Chondrocyte (in vitro differentiated cells): ENCODE measurements at regions not wholly inside any gene's neighbourhood (a gene's known extent, or its start where the extent isn't known, plus 50 kb on each side); places are given as distances from the start of the nearest gene placed in this dataset.

ENCODE experiments used
- DNase-seq: peaks from one replicate; pipeline ENCODE4 v3.0.0; 2021; ENCODE audit warnings: mixed read lengths, low spot score
- H3K27ac Mint-ChIP-seq: one replicate; pipeline ENCODE4 v1.8.0; 2021; ENCODE audit warnings: mild to moderate bottlenecking, moderate library complexity, mixed read lengths; ENCODE audit not compliant: unreplicated experiment
- H3K27me3 Mint-ChIP-seq: 2 replicates; pipeline ENCODE4 v1.8.0; 2021; ENCODE audit warnings: low read depth, mixed read lengths
- H3K36me3 Mint-ChIP-seq: 2 replicates; pipeline ENCODE4 v1.8.0; 2021; ENCODE audit warnings: low read depth, mixed read lengths
- H3K4me1 Mint-ChIP-seq: 2 replicates; pipeline ENCODE4 v1.8.0; 2021; ENCODE audit warnings: low read depth, mild to moderate bottlenecking, mixed read lengths
- H3K4me3 Mint-ChIP-seq: one replicate; pipeline ENCODE4 v1.8.0; 2021; ENCODE audit warnings: mild to moderate bottlenecking, moderate library complexity, mixed read lengths; ENCODE audit not compliant: unreplicated experiment
- H3K9me3 Mint-ChIP-seq: 2 replicates; pipeline ENCODE4 v1.8.0; 2021; ENCODE audit warnings: low read depth, mixed read lengths
- TF ChIP-seq, protein P1 (sequence below): fragments of 200-600 bp; sonication (generic); IDR thresholded peaks from 2 replicates; pipeline ENCODE4 v1.5.0; 2021; ENCODE audit warnings: antibody characterized with exemption, mild to moderate bottlenecking, moderate library complexity

- Mint-ChIP-seq H3K9me3 (no peaks in the 10 kb centered on the region), H3K27me3 (peaks cover 1% of the 10 kb centered on the region), H3K36me3 (no peaks in the 10 kb centered on the region), H3K4me1 (no peaks in the 10 kb centered on the region), H3K27ac (no peak overlapping the region), H3K4me3 (no peak overlapping the region)
- DNase-seq = no peak
- TF ChIP-seq, protein P1, sequence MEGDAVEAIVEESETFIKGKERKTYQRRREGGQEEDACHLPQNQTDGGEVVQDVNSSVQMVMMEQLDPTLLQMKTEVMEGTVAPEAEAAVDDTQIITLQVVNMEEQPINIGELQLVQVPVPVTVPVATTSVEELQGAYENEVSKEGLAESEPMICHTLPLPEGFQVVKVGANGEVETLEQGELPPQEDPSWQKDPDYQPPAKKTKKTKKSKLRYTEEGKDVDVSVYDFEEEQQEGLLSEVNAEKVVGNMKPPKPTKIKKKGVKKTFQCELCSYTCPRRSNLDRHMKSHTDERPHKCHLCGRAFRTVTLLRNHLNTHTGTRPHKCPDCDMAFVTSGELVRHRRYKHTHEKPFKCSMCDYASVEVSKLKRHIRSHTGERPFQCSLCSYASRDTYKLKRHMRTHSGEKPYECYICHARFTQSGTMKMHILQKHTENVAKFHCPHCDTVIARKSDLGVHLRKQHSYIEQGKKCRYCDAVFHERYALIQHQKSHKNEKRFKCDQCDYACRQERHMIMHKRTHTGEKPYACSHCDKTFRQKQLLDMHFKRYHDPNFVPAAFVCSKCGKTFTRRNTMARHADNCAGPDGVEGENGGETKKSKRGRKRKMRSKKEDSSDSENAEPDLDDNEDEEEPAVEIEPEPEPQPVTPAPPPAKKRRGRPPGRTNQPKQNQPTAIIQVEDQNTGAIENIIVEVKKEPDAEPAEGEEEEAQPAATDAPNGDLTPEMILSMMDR = no peak
These were observed 687.0 kb upstream of the FTMT start for GRCh38 chr5:121164632-121165031.

DNA sequence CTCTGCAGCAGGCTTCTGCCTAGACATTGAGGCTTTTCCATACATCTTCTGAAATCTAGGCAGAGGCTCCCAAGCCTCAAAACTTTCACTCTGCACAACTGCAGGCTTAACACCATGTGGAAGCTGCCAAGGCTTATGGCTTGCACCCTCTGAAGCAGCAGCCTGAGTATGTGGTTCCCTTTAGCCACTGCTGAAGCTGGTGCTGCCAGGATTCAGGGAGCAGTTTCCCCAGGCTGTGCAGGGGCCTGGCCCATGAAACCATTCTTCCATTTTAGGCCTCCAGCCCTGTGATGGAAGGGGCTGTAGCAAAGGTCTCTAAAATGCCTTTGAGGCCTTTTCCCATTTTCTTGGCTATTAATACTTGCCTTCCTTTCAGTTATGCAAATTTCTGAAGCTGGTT lies 680.3 kb upstream of the FTMT start:
- Mint-ChIP-seq H3K27me3 (peaks cover 1% of the 10 kb centered on the region), H3K36me3 (no peaks in the 10 kb centered on the region), H3K27ac (no peak overlapping the region), H3K4me3 (no peak overlapping the region), H3K9me3 (no peaks in the 10 kb centered on the region), H3K4me1 (peaks cover 29% of the 10 kb centered on the region)
- no peak for DNase-seq
- TF ChIP-seq, protein P1 = no peak

DNA sequence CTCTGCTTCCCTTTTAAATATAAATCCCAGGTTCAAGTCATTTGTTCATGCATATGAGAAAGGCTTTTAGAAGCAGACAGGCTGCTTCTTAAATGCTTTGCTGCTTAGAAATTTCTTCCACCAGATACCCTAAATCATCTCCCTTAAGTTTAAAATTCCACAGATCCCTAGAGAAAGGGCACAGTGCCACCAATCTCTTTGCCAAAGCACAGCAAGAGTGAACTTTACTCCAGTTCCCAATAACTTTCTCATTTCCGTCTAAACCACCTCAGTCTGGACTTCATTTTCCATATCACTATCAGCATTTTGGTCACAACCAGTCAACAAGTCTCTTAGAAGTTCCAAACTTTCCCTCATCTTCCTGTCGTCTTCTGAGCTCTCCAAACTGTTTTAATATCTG lies 679.8 kb upstream of the FTMT start:
- H3K9me3 Mint-ChIP-seq = no peaks in the 10 kb centered on the region
- peaks cover 32% of the 10 kb centered on the region for H3K4me1 Mint-ChIP-seq
- peaks cover 1% of the 10 kb centered on the region for H3K27me3 Mint-ChIP-seq
- H3K4me3 Mint-ChIP-seq = no peak overlapping the region
- DNase-seq = no peak
- H3K36me3 Mint-ChIP-seq = no peaks in the 10 kb centered on the region
- H3K27ac Mint-ChIP-seq = no peak overlapping the region
- TF ChIP-seq, protein P1 = no peak

DNA sequence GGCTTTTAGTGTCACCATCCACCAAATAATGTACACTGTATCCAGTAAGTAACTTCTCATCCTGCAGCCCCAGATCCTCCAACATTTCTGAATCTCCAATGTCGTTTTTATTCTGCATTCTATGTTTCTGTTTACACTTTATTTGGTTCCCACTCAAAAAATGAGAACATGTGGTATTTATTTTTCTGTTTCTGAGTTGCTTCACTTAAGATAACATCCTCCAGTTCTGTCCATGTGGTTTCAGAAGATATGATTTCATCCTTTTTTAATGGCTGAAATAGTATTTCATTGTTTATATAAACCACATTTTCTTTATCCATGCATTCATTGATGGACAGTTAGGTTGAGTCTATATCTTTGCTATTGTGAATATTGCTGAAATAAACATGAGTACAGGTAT lies 677.3 kb upstream of the FTMT start:
- H3K36me3 Mint-ChIP-seq = no peaks in the 10 kb centered on the region
- no peak overlapping the region for H3K27ac Mint-ChIP-seq
- peaks cover 32% of the 10 kb centered on the region for H3K4me1 Mint-ChIP-seq
- H3K27me3 Mint-ChIP-seq = no peaks in the 10 kb centered on the region
- TF ChIP-seq, protein P1 = no peak
- DNase-seq = no peak
- no peak overlapping the region for H3K4me3 Mint-ChIP-seq
- H3K9me3 Mint-ChIP-seq = no peaks in the 10 kb centered on the region

DNA sequence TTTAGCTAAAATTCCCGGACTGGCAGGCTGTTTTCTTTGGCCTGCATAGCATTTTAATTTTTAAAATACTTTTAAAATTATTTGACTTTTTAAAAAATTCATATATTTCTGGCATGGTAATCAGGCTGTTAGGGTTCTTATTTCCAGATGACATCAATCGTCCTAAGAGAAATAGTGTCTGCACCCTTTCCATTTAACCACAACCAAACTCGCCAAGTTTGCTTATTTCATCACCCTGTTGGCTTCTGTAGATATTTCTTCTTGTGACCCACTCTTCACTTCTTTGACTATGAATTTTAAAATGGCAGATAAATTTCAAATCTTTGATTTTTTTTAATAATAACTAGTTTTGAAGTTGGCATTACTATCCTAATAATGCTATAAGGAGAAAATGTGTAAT lies 675.7 kb upstream of the FTMT start:
- H3K27me3 Mint-ChIP-seq = no peaks in the 10 kb centered on the region
- DNase-seq = no peak
- H3K4me3 Mint-ChIP-seq = no peak overlapping the region
- TF ChIP-seq, protein P1 = no peak
- no peak overlapping the region for H3K27ac Mint-ChIP-seq
- no peaks in the 10 kb centered on the region for H3K36me3 Mint-ChIP-seq
- no peaks in the 10 kb centered on the region for H3K9me3 Mint-ChIP-seq
- H3K4me1 Mint-ChIP-seq = peaks cover 32% of the 10 kb centered on the region
